ENCODE measurements at regions not wholly inside any gene's neighbourhood (a gene's known extent, or its start where the extent isn't known, plus 50 kb on each side); places are given as distances from the start of the nearest gene placed in this dataset.

- peak; percentile 37 for TF ChIP-seq SKIL (IDR thresholded peaks at IDR 0.05; ENCODE audit: low read depth, poor library complexity, severe bottlenecking)
- peak; percentile 39; the same call in 1 of the 2 replicates for TF ChIP-seq YY1 (IDR thresholded peaks at IDR 0.05; ENCODE audit: low read depth, low read length)
- TF ChIP-seq CBX5 (IDR thresholded peaks at IDR 0.05; ENCODE audit: low read depth), result no peak
- no peak for TF ChIP-seq RCOR1 (conservative IDR thresholded peaks at IDR 0.05; ENCODE audit: low read depth, low read length)
- no peak for TF ChIP-seq TBL1XR1 (IDR thresholded peaks at IDR 0.05; ENCODE audit: low read depth, low read length)
- peak; percentile 68 for TF ChIP-seq RAD21 (IDR thresholded peaks at IDR 0.05; ENCODE audit: insufficient read depth, low read depth, low read length)
- TF ChIP-seq SMARCA5 (IDR thresholded peaks at IDR 0.05), result peak; percentile 69; the same call in 1 of the 2 replicates
Observed at GRCh38 chr9:613771-614347, 227.6 kb upstream of the DMRT1 start (continued).

- BruUV-seq (replicated peaks), result no TSS peak
- ChIA-PET RAD21 (ENCODE audit: unreplicated experiment) (no interaction called here), SMC1A (ENCODE audit: uncharacterized antibody, unreplicated experiment) (interaction anchor here (0.6 to 3.8 kb wide), 3 partner anchors 383 to 1076 kb away, joined by 3 to 29 read pairs (median 7); no protein-coding TSS in a partner anchor), POLR2A (no interaction called here), CTCF (interaction anchor here (0.7 to 2.1 kb wide), 5 partner anchors 148 to 395 kb away, joined by 5 to 15 read pairs (median 5); no protein-coding TSS in a partner anchor)
- Histone ChIP-seq H3K4me2 (ENCODE audit: control insufficient read depth, insufficient read depth) (no peak overlapping the region), H3K4me1 (ENCODE audit: control insufficient read depth, insufficient read depth, low read length) (no peaks in the 10 kb centered on the region), H2AFZ (ENCODE audit: control insufficient read depth, low read depth, low read length) (no peak overlapping the region), H3K79me2 (ENCODE audit: control insufficient read depth, insufficient read depth, low read length) (no peaks in the 10 kb centered on the region), H3K36me3 (ENCODE audit: control insufficient read depth in 2 of 2, insufficient read depth in 2 of 2, low read length in 1 of 2) (no peaks in the 10 kb centered on the region), H3K27ac (ENCODE audit: control insufficient read depth, insufficient read depth) (no peak overlapping the region), H3K4me3 (no peak overlapping the region), H3K9ac (ENCODE audit: control insufficient read depth, insufficient read depth, low read length) (no peak overlapping the region), H3K9me3 (replicated peaks; ENCODE audit: control insufficient read depth, insufficient read depth, low read length) (no peaks in the 10 kb centered on the region), H3K27me3 (replicated peaks in 1 of 2; ENCODE audit: control insufficient read depth in 2 of 2, insufficient read depth in 2 of 2, low read length in 1 of 2) (no peaks in the 10 kb centered on the region; a peak in 1 of 4 replicates), H4K20me1 (ENCODE audit: control insufficient read depth, insufficient read depth) (no peaks in the 10 kb centered on the region)
- TF ChIP-seq POLR2A (IDR thresholded peaks at IDR 0.05; ENCODE audit: low read depth, low read length) (no peak), CREM (IDR thresholded peaks at IDR 0.05; ENCODE audit: low read depth) (no peak)
- intact Hi-C loops (cut with micrococcal nuclease; ENCODE audit: unreplicated experiment), result loop anchor here (1.0 to 2.0 kb wide), 5 partner anchors 142 to 395 kb away; no protein-coding TSS in a partner anchor
- in situ Hi-C loops (cut with MboI), result loop anchor here (5.0 kb wide), 2 partner anchors 278 to 393 kb away; no protein-coding TSS in a partner anchor
- no peak for FAIRE-seq
- no peak; the same call in 2 of the 3 replicates for ATAC-seq
- WGBS (ENCODE audit: insufficient coverage, insufficient replicate concordance, low lambda C conversion rate, missing lambda C conversion rate), result 18% methylated on average over 4 of the region's 4 CpGs
- DNase-seq (ENCODE audit: low read depth, low spot score), result no peak
Observed at GRCh38 chr9:614431-614830, 227.1 kb upstream of the DMRT1 start.

Measured in GM12878 (cell line).